NCI-H2227 (cell line): ENCODE measurements at regions not wholly inside any gene's neighbourhood (a gene's known extent, or its start where the extent isn't known, plus 50 kb on each side); places are given as distances from the start of the nearest gene placed in this dataset.

Experiments used
- DNase-seq: peaks from one replicate; lab custom pipeline; 2025; ENCODE audit not compliant: unreplicated experiment; lab: John Stamatoyannopoulos, UW

- DNase-seq = no peak
Measured at GRCh38 chr17:14019186-14019956, 49.9 kb upstream of the COX10 start.
